Trophoblast cell (in vitro differentiated cells and primary cell): ENCODE measurements at regions not wholly inside any gene's neighbourhood (a gene's known extent, or its start where the extent isn't known, plus 50 kb on each side); places are given as distances from the start of the nearest gene placed in this dataset.
A peak's percentile ranks its signal among the peaks of the same experiment; 100 is the strongest.

Source experiments
- DNase-seq, 2 donors: peaks; one replicate each; pipeline ENCODE4 v3.0.0-alpha.2; 2016
- H2AFZ ChIP-seq: 2 replicates; pipeline ENCODE4 v1.6.1; 2013; ENCODE audit warnings: low read length, moderate library complexity, mild to moderate bottlenecking; ENCODE audit not compliant: insufficient read depth, poor library complexity
- H2AK5ac ChIP-seq: 2 replicates; pipeline ENCODE4 v1.6.1; 2013; ENCODE audit warnings: mild to moderate bottlenecking, low read length
- H2BK120ac ChIP-seq: 2 replicates; pipeline ENCODE4 v1.6.1; 2013; ENCODE audit warnings: low read length, mild to moderate bottlenecking, moderate library complexity; ENCODE audit not compliant: insufficient read depth, poor library complexity
- H2BK12ac ChIP-seq: 2 replicates; pipeline ENCODE4 v1.6.1; 2013; ENCODE audit warnings: mild to moderate bottlenecking, low read length, moderate library complexity
- H2BK5ac ChIP-seq: 2 replicates; pipeline ENCODE4 v1.6.1; 2013; ENCODE audit warnings: low read length, low read depth, moderate library complexity, mild to moderate bottlenecking; ENCODE audit not compliant: poor library complexity
- H3K14ac ChIP-seq: 2 replicates; pipeline ENCODE4 v1.6.1; 2013; ENCODE audit warnings: mild to moderate bottlenecking, low read length
- H3K18ac ChIP-seq: 2 replicates; pipeline ENCODE4 v1.6.1; 2013; ENCODE audit warnings: mild to moderate bottlenecking, low read length
- H3K23ac ChIP-seq: 2 replicates; pipeline ENCODE4 v1.6.1; 2013; ENCODE audit warnings: low read length
- H3K27ac ChIP-seq: 2 replicates; pipeline ENCODE4 v1.5.1; 2013; ENCODE audit warnings: low read depth, mild to moderate bottlenecking, inconsistent platforms, low read length, moderate library complexity
- H3K27me3 ChIP-seq: 2 replicates; pipeline ENCODE4 v1.6.1; 2013; ENCODE audit warnings: inconsistent platforms, mild to moderate bottlenecking, low read length, moderate library complexity; ENCODE audit not compliant: insufficient read depth
- H3K36me3 ChIP-seq, 2 experiments: 1 replicate in 1 of 2; 2 replicates in 1 of 2; pipeline ENCODE4 v1.6.1; 2013; ENCODE audit warnings: low read length in 2 of 2, mild to moderate bottlenecking in 2 of 2, moderate library complexity in 1 of 2; ENCODE audit not compliant: insufficient read depth in 2 of 2, control insufficient read depth in 1 of 2
- H3K4ac ChIP-seq: 2 replicates; pipeline ENCODE4 v1.6.1; 2013; ENCODE audit warnings: low read depth, mild to moderate bottlenecking, low read length, moderate library complexity
- H3K4me1 ChIP-seq, 2 experiments: 1 replicate in 1 of 2; 2 replicates in 1 of 2; pipeline ENCODE4 v1.6.1; 2013; ENCODE audit warnings: low read length in 2 of 2, mild to moderate bottlenecking in 2 of 2, moderate library complexity in 1 of 2; ENCODE audit not compliant: insufficient read depth in 2 of 2, control insufficient read depth in 1 of 2
- H3K4me2 ChIP-seq: 2 replicates; pipeline ENCODE4 v1.6.1; 2013; ENCODE audit warnings: inconsistent platforms, mild to moderate bottlenecking, low read length, moderate library complexity
- H3K4me3 ChIP-seq: 2 replicates; pipeline ENCODE4 v1.5.1; 2013; ENCODE audit warnings: mild to moderate bottlenecking, low read depth, low read length, inconsistent platforms
- H3K79me1 ChIP-seq: one replicate; pipeline ENCODE4 v1.6.1; 2013; ENCODE audit warnings: low read length
- H3K79me2 ChIP-seq: 2 replicates; pipeline ENCODE4 v1.6.1; 2013; ENCODE audit warnings: low read length, mild to moderate bottlenecking; ENCODE audit not compliant: control insufficient read depth, insufficient read depth, poor library complexity
- H3K9ac ChIP-seq: 2 replicates; pipeline ENCODE4 v1.6.1; 2013; ENCODE audit warnings: mild to moderate bottlenecking, low read length
- H3K9me3 ChIP-seq: 2 replicates; pipeline ENCODE4 v1.6.1; 2013; ENCODE audit warnings: low read depth, mild to moderate bottlenecking, control low read depth, inconsistent platforms, low read length; ENCODE audit not compliant: insufficient read depth
- H4K12ac ChIP-seq: 2 replicates; pipeline ENCODE4 v1.6.1; 2013; ENCODE audit warnings: low read depth, mild to moderate bottlenecking, low read length, moderate library complexity
- H4K8ac ChIP-seq: 2 replicates; pipeline ENCODE4 v1.6.1; 2013; ENCODE audit warnings: low read depth, mild to moderate bottlenecking, low read length, moderate library complexity
- H4K91ac ChIP-seq: one replicate; pipeline ENCODE4 v1.6.1; 2013; ENCODE audit warnings: low read depth, mild to moderate bottlenecking, low read length, moderate library complexity
- WGBS: extraction: QIAGEN DNeasy Blood & Tissue Kit; methylation state at CpG from one replicate; pipeline ENCODE4 v1.1.7; 2013; ENCODE audit warnings: missing lambda C conversion rate; ENCODE audit not compliant: insufficient read length, insufficient coverage; ENCODE audit errors: extremely low coverage; 5-methylcytosine and 5-hydroxymethylcytosine counted together

GRCh38 chr5:8824371-8824770, 721.5 kb downstream of the SEMA5A start:
- H3K23ac ChIP-seq = no peak overlapping the region
- DNase-seq = no peak
- H3K14ac ChIP-seq = no peak overlapping the region
- no peak overlapping the region for H4K12ac ChIP-seq
- H3K27me3 ChIP-seq = no peaks in the 10 kb centered on the region
- no peak overlapping the region for H2AFZ ChIP-seq
- H3K4me1 ChIP-seq = peaks cover 15% of the 10 kb centered on the region in 2 experiments
- H3K27ac ChIP-seq = no peak overlapping the region
- no peak overlapping the region for H4K91ac ChIP-seq
- no peaks in the 10 kb centered on the region for H3K9me3 ChIP-seq
- no peak overlapping the region for H2AK5ac ChIP-seq
- no peak overlapping the region for H2BK12ac ChIP-seq
- no peak overlapping the region for H3K4me2 ChIP-seq
- no peak overlapping the region for H4K8ac ChIP-seq
- H3K18ac ChIP-seq = no peak overlapping the region
- no peak overlapping the region for H3K9ac ChIP-seq
- H2BK120ac ChIP-seq = no peak overlapping the region
- H3K79me1 ChIP-seq = peaks cover 15% of the 10 kb centered on the region
- no peaks in the 10 kb centered on the region for H3K36me3 ChIP-seq
- no peak overlapping the region for H3K4me3 ChIP-seq
- H3K79me2 ChIP-seq = no peaks in the 10 kb centered on the region
- H3K4ac ChIP-seq = no peak overlapping the region
- H2BK5ac ChIP-seq = no peak overlapping the region
- no CpG with 5 or more reads among the region's 1 CpG for WGBS

GRCh38 chr5:8825139-8825757, 720.6 kb downstream of the SEMA5A start:
- Histone ChIP-seq H2AK5ac (no peak overlapping the region), H3K9ac (no peak overlapping the region), H3K9me3 (no peaks in the 10 kb centered on the region), H3K4me3 (no peak overlapping the region), H3K4me1 (peaks cover 15% of the 10 kb centered on the region in 2 experiments), H2BK12ac (no peak overlapping the region), H3K27me3 (no peaks in the 10 kb centered on the region), H2BK120ac (no peak overlapping the region), H2BK5ac (peak overlapping the region; percentile 33), H3K79me1 (peaks cover 18% of the 10 kb centered on the region), H3K36me3 (no peaks in the 10 kb centered on the region), H3K14ac (no peak overlapping the region), H3K27ac (no peak overlapping the region), H4K8ac (no peak overlapping the region), H3K4me2 (no peak overlapping the region), H3K79me2 (no peaks in the 10 kb centered on the region), H3K4ac (no peak overlapping the region), H4K91ac (no peak overlapping the region), H2AFZ (no peak overlapping the region), H4K12ac (no peak overlapping the region), H3K23ac (no peak overlapping the region), H3K18ac (no peak overlapping the region)
- WGBS = no CpG with 5 or more reads among the region's 4 CpGs
- no peak for DNase-seq

DNA sequence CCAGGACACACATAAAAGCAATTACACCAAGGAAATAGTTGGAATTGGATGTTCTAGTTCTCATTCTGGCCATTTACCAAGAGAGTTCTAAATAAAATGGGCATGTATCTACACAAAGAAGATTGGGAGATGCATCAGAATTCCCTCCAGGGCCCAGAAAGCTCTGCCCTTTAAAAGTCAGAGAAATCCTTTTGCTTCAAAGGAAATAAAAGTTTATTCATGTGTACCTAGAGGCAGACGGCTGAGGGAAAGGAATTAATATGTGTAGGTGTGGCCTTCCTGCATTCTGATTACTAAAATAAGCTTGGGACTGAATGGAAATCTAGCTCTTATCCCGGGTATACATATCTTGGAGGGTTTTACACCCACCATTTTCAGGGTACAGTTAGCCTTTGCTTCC, 719.4 kb downstream of the SEMA5A start:
- no peak overlapping the region for H2BK5ac ChIP-seq
- H3K36me3 ChIP-seq = no peaks in the 10 kb centered on the region
- no peak overlapping the region for H3K4me2 ChIP-seq
- H3K14ac ChIP-seq = no peak overlapping the region
- no peak overlapping the region for H2AFZ ChIP-seq
- no peaks in the 10 kb centered on the region for H3K27me3 ChIP-seq
- peak overlapping the region; percentile 82 for H2BK12ac ChIP-seq
- peaks cover 18% of the 10 kb centered on the region for H3K79me1 ChIP-seq
- H2AK5ac ChIP-seq = no peak overlapping the region
- H3K79me2 ChIP-seq = no peaks in the 10 kb centered on the region
- no peaks in the 10 kb centered on the region for H3K9me3 ChIP-seq
- H3K4ac ChIP-seq = no peak overlapping the region
- H4K12ac ChIP-seq = no peak overlapping the region
- no peak overlapping the region for H3K27ac ChIP-seq
- no peak overlapping the region for H3K18ac ChIP-seq
- no peak overlapping the region for H4K8ac ChIP-seq
- no peak overlapping the region for H3K23ac ChIP-seq
- no peak overlapping the region for H3K4me3 ChIP-seq
- peaks cover 15% of the 10 kb centered on the region in 2 experiments for H3K4me1 ChIP-seq
- no peak for DNase-seq
- H2BK120ac ChIP-seq = peak overlapping the region; percentile 91
- H4K91ac ChIP-seq = peak overlapping the region; percentile 50
- no peak overlapping the region for H3K9ac ChIP-seq
- WGBS = no CpG with 5 or more reads among the region's 2 CpGs

DNA sequence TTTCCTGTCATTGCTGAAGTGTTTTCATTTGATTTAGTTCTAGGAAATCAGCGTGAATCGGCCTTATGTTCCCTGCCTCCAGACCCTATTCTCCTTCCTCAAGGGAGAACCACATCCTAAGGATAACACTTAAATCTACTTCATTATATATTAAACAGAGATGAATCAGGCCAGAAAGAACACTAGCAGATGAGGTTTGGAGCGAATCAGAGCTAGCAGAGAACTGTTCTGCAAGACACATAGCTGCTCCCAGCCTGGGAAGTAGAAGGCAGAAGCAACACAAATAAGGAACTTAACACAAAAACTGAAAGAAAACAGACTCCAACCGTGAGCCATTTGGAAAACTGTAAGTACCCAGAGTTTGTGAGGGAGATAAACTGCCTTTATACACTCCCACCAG, 718.2 kb downstream of the SEMA5A start:
- H3K36me3 ChIP-seq = no peaks in the 10 kb centered on the region
- peak overlapping the region; percentile 74 for H2BK120ac ChIP-seq
- H3K4me1 ChIP-seq = peaks cover 15% of the 10 kb centered on the region in 2 experiments
- H3K14ac ChIP-seq = peak overlapping the region; percentile 26
- DNase-seq = no peak
- no peak overlapping the region for H3K4ac ChIP-seq
- H3K4me2 ChIP-seq = no peak overlapping the region
- peak overlapping the region; percentile 73 for H4K91ac ChIP-seq
- H2BK12ac ChIP-seq = peak overlapping the region; percentile 61
- no peak overlapping the region for H3K18ac ChIP-seq
- H2AK5ac ChIP-seq = no peak overlapping the region
- WGBS = no CpG with 5 or more reads among the region's 4 CpGs
- peaks cover 18% of the 10 kb centered on the region for H3K79me1 ChIP-seq
- no peak overlapping the region for H3K9ac ChIP-seq
- H3K9me3 ChIP-seq = no peaks in the 10 kb centered on the region
- H4K8ac ChIP-seq = no peak overlapping the region
- H2AFZ ChIP-seq = peak overlapping the region; percentile 19
- no peaks in the 10 kb centered on the region for H3K27me3 ChIP-seq
- no peak overlapping the region for H4K12ac ChIP-seq
- H3K27ac ChIP-seq = peak overlapping the region; percentile 11
- H2BK5ac ChIP-seq = no peak overlapping the region
- H3K23ac ChIP-seq = no peak overlapping the region
- H3K79me2 ChIP-seq = no peaks in the 10 kb centered on the region
- H3K4me3 ChIP-seq = no peak overlapping the region
